GM19452 (cell line): ENCODE measurements at regions not wholly inside any gene's neighbourhood (a gene's known extent, or its start where the extent isn't known, plus 50 kb on each side); places are given as distances from the start of the nearest gene placed in this dataset.

Experiments
- ATAC-seq: cut with Tn5 transposase; IDR thresholded peaks from one replicate; pipeline ENCODE4 v1.9.1; 2021; ENCODE audit not compliant: unreplicated experiment

DNA sequence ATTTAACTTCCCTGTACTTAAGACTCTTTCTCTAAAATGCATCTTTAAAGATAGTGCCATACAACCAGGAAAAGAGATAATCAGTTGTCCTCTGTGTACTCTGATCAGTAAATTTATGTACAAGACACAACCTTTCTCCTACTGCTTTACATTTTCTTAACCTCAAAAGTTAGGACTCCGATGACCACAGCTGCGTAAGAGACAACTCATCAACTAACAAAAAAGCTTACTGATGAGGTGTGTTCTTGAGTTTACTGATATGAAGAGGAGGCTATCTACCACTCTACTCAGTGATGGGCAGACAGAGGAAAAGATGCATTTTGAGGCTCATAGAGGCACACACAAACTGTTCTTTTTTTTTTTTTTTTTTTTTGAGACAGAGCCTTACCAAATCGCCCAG, 71.4 kb upstream of the HIF1A start:
- no peak for ATAC-seq

GRCh38 chr14:61625165-61625564, 70.1 kb upstream of the HIF1A start:
- no peak for ATAC-seq

DNA sequence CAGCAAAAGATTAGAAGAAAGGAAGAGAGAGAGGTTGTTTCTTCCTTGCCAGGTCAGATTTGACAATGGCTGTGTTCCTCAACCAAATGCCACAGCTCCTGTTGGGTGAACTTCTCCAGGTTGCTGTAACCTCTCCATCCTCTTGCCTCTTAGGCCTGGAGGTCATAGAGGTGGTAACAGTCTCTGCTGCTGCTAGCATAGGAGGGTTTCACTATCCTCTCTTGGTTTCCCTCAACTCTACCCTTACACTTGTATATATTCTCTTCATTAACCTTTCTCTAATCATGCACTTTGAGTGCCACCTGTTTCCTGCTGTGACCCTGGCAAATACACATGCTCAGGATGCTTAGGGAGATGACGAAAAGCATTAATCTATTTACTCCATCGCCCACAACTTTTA, 67.7 kb upstream of the HIF1A start:
- ATAC-seq, result no peak

GRCh38 chr14:61628016-61628725, 67.1 kb upstream of the HIF1A start:
- no peak for ATAC-seq

DNA sequence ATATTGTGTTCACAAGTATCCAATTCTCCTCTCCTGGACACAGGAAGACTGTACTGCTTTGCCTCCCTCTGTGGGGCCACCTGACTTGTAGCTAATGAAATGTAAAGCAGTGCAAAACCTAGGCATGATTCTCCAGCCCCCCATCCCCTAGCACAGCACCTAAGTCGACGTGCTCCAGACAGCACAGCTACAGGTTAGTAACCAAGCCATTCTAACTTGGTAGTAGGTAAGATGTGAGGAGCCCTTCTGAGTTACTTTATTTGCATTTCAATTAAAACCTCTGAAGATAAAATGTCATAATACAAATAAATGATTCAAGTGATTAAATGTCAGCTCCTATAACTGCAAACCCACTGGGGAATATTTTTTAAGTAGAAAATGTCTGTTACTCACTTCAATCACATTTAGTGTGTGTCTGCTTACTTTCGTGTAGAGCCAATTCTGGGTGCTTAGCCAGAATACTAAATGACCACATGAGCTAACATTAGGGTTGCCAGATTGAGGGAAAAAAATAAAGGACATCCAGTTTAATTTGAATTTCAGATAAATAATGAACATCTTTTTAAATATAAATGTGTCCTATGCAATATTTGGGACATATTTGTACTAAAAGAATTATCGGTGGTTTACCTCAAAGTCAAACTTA, 64.8 kb upstream of the HIF1A start:
- no peak for ATAC-seq

GRCh38 chr14:61631045-61631687, 64.1 kb upstream of the HIF1A start:
- ATAC-seq, result no peak

DNA sequence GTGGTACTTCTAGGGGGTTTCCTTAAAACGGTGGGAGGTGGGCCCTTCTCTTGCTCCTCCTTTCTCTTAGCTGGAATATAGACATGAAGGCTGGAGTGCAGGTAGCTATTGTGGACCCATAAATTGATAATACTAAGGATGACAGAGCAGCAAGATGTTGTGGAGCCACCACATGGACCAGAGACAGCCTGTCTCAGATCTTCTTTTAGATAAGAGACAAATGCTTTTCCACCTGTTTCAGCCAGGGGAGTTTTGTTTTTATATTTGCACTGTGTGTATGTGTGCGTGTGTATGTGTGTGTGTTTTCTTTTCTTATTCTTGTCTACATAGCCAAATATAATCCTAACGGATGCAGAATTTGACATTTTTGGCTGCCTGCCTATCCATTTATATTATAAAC, 62.9 kb upstream of the HIF1A start:
- ATAC-seq, result no peak

DNA sequence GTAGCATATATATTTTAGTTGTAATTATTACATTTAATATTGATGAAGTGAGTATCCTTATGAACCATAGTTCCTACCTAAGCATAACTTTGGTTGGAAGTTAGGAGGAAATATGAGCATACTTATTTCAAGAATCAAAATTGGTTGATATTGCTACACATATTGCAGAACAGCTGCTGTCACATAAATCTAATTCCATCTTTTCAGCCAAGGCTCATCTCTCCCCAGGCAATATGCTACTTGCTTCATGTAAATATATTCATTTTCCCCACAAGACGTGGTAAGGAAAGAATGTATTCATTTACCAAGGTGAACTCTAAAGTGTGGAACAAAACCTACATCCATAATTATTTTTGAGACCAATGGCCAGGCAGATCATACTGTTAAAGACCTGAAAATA, 62.5 kb upstream of the HIF1A start:
- no peak for ATAC-seq

DNA sequence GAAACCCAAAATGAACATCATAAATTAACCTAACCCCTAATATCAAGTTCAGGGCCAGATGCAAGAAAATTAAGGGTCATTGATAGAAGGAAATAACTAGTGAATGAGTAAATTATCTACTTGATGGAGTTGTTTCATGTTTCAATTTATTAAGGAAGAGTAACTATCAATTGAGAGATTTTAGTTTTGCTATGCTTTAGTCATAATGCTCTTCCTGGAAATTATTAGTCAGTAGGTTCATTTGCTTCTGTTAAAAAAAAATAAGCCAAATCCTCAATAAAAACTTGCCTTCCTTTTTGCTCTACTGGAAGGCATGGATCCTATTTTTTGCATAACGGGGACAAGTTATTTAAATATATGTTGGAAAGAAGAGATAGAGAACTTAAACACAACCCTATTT, 59.0 kb upstream of the HIF1A start:
- ATAC-seq, result no peak

DNA sequence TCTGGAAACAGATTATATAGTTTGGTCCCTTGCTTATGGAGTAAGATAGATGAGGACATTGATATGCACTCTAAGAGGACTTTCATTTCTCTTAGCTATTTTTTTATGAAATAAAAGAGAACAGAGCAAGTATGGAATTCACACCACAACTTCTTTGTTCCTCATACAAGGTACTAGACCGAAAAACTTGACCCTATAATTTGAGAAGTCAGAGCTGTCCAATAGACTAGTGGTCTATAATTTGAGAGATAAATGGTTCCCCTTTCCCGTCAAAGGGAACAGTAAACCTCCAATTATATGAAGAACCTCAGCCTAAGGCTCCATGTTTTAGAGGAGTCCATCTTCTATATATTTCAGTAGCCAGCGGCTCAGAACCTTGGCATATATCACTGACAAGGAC, 58.5 kb upstream of the HIF1A start:
- no peak for ATAC-seq

- ATAC-seq, result no peak
Measured at GRCh38 chr14:61638595-61639387, 56.5 kb upstream of the HIF1A start.

GRCh38 chr14:61640158-61641136, 54.9 kb upstream of the HIF1A start:
- ATAC-seq, result no peak

GRCh38 chr14:61641914-61642613, 53.2 kb upstream of the HIF1A start:
- no peak for ATAC-seq

- no peak for ATAC-seq
Measured at GRCh38 chr14:61642614-61642982, 52.7 kb upstream of the HIF1A start.

DNA sequence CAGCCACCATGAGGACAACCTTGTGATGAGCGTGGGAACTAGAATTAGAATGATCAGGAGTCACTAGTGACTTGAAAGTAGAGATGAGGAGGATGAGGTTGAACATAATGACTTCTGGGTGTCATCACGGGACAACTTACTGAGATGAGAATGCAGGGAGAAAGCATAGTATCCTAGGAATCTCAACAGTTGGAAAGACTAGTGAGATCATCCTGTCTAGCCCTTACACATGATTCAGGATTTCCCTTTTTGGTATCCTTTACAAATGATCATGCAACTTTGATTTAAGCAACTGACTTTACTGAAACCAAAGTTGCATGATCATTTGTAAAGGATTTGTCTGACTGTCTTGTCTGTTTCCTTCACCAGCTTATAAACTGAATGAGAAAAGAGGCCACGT, 51.8 kb upstream of the HIF1A start:
- no peak for ATAC-seq

DNA sequence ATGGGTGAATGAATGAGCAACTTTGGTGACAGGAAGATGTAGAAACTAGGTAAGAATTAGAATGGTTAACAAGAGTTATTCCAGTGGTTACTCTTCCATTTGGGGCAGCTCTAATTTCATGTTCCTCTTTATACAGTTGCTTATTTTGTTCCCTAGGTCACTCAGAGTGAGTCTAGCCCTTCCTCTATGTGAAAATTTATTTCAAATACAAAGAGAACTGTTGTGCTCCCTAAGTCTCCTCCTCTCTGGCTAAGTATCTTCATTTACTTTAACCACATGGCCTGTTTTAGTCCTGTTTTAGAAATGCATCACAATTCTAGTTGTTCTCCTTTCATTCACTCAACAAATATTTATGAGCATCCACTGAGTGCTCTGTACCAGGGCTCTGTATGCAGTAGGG, 51.1 kb upstream of the HIF1A start:
- no peak for ATAC-seq

GRCh38 chr14:61644834-61645233, 50.5 kb upstream of the HIF1A start:
- peak; percentile 84 for ATAC-seq

- ATAC-seq, result no peak
Measured at GRCh38 chr14:61645247-61645646, 50.1 kb upstream of the HIF1A start.
